GM18499 (cell line): ENCODE measurements at regions not wholly inside any gene's neighbourhood (a gene's known extent, or its start where the extent isn't known, plus 50 kb on each side); places are given as distances from the start of the nearest gene placed in this dataset.

Source experiments
- ATAC-seq: cut with Tn5 transposase; IDR thresholded peaks from one replicate; pipeline ENCODE4 v1.9.1; 2021; ENCODE audit warnings: moderate number of reproducible peaks; ENCODE audit not compliant: insufficient read depth, unreplicated experiment

DNA sequence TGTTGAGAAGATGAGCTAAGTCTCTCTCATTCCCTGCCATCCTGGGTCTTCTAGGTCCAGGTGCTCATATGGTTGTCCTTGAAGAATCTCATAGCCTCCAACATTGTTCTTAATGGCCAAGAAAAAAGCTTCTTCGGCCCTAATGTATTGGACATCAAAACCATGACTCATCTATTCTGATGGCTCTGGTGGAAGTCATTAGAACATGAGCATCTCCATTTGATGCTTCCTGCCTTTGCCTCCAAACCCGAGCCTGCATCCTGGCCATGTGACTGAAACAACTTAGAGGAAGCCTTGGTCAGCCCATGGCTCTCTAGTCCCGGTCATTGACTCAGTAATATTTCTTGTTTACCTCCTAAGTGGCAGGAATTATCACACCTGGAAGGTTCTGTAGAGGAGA is 264.1 kb upstream of the FZD8 start:
- no peak for ATAC-seq

DNA sequence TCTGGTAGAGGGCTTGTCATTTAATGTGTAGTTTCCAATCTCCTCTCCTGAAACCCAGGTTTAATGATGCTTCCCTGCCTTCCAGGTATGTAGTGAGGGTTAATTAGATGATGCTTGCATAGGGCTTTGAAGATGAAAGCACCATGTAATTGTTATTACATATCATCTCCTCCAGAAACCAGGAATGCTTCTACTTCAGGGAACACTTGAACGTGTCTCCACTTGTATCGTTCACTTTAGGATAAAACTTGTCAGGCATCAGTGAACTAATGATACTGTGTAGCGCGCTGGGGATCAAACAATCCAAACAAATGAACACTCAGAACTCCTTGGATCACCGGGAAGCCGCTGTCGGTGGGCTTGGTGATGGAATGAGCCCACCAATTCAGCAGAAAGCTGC is 260.9 kb upstream of the FZD8 start:
- no peak for ATAC-seq

DNA sequence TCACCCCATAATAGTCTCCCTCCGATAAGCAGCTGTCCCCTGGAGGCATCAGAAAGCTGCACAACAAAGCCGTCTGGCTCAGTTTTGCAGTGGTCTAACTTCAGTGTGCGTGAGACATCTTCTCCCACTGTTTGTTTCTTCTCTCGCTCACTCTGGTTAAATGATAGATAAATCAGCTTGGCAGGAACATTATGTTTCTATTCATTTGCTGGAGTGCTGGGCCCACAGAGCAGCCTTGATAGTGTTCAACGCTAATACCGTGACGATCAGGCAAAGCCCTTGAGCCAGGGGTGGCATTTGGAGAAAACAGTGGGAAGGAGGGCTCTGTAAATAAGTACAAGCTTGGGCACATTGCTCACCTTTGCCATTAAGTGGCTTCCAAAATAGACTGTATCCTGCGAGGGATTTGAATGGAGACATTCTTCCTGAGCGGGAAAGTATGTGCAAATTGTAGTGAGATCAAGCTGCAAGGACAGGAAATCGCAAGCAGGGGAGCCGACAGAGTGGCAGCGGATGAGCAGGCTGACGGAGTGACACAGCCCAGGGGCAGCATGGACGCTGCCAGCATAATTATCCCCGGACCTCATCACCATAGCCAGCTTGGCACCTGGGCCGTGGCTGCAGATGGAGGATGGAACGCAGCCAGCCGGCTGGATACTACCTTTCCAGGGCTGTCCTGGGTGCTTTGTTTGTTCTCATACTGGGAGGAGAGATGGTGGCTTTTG is 256.8 kb upstream of the FZD8 start:
- no peak for ATAC-seq

DNA sequence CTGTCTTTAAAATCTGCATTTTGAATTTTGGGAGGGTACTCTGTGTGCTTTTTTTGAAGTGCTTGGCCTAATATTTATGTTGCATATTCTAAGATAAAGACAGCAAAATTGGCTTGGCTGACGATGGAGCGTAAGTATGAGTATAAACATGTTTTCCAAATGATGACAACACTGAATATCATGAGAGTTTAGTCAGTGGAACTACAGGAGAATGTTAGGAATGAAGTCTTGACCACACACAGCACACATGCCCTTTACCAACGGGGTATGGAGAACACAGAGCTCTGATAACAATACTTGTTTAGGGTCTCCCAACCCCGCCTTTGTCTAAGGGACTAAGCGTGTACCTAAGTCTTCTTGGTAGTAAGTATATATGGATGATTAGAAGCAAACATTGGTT is 253.9 kb upstream of the FZD8 start:
- no peak for ATAC-seq

DNA sequence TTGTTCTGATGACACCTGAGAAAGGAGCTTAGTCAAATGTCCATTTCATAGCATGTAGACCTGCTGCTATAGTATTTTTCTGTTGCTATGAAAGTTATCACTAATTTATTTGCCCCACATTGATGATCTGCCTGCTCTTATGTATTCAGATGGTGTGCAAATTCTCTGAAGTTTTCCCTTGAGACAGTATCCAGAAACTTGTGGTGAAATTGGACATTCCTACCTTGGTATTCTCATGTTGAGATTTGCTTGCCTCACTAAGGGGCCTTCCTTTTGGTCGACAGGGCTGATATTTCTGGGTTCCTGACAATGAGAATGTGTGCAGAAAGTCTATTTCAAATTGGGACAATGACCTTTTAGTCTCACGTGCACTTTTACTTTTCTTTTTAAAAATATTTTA is 253.2 kb upstream of the FZD8 start:
- no peak for ATAC-seq

DNA sequence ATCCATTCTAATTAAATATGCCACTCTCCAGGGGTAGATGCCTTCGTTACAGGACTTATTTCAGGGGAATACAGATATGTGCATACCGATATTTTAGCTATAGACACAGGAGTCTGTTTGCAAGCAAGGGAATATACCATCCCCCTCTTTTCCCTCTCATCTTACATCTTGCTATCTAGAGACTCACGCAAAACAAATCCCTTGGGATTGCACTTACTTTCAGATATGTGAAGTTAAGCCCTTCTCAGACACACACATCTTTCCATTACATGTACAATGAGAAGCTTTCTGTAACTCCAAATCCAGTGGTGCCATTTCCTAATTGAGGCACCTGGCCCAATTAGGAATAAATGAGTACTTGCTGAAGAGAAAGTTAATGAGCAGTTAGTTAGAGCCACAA is 250.4 kb upstream of the FZD8 start:
- no peak for ATAC-seq

- no peak for ATAC-seq
Measured at GRCh38 chr10:35890676-35891495, 248.8 kb upstream of the FZD8 start.

- ATAC-seq, result no peak
Measured at GRCh38 chr10:35889971-35890675, 248.0 kb upstream of the FZD8 start.

GRCh38 chr10:35889226-35889625 is 247.1 kb upstream of the FZD8 start:
- no peak for ATAC-seq

DNA sequence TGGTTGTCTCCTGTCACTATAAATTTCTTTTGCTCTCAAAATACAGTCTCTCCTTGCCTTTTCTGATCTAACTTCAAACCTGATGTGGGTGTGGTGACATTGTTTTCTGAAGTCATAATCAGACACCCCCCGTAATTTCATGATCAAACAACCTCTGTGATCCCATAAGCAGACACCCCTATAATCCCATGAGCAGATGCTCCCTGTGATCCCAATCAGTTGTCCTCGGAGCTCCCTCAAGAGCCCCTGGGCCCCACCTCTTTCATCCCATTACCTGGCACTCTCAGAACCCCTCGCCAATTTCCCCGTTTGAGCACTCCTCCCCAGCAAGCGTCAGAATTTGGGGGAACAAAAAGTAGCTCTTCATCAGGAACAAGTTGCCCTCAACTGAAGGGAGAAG is 246.3 kb upstream of the FZD8 start:
- ATAC-seq, result no peak

- ATAC-seq, result no peak
Measured at GRCh38 chr10:35887685-35888084, 245.6 kb upstream of the FZD8 start.

- no peak for ATAC-seq
Measured at GRCh38 chr10:35885076-35885475, 243.0 kb upstream of the FZD8 start.

GRCh38 chr10:35884657-35885071 is 242.6 kb upstream of the FZD8 start:
- no peak for ATAC-seq

DNA sequence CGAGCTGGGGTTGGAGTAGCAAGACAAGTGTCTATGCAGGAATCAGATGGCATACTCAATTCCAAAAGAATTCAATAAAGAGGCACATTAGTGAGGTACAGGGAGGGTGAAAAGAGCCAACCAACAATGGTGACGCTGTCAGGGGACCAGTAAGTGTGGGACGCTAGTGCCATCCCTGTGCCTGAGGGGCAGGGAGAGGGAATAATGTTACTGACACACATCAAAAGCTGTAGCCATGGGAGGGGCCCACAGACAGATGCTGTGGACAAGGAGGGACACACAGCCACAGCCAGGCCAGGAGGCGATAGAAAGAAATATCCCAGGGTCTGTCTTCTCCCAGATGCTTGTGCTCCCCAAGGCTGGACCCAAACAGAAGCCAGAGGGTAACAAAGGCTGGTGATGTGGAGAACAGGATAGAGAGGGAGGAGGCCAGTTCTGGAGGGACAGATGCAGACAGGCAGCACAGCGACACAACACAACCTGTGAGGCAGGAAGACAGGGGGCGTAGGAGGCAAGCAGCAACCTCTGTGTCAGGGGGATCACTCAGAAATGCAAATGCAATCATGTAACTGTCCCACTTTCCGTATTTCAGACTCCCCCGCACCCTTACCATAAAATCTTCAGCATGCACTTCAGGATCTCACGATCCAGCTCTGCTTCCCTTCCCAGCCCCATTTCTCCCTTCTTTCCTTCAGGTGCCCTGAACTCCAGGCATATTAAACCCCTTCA is 240.5 kb upstream of the FZD8 start:
- no peak for ATAC-seq

DNA sequence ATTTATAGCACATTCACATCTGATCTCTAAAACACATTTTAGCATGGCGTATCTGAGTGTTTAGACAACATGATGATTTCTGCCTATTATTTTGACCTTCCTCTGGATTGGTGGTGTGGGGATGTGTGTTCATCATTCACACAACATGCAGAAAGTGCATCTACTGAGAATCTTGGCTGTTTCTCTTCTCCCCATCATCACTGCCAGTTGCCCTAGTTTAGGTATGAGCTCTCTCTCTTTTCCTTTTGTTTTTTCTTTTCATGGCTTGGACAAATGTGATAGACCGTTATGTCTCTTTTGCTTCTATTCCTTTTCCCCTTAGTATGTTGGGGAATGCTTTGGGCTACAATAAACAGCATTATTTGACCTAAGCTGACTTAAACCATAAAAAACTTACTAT is 239.2 kb upstream of the FZD8 start:
- no peak for ATAC-seq

DNA sequence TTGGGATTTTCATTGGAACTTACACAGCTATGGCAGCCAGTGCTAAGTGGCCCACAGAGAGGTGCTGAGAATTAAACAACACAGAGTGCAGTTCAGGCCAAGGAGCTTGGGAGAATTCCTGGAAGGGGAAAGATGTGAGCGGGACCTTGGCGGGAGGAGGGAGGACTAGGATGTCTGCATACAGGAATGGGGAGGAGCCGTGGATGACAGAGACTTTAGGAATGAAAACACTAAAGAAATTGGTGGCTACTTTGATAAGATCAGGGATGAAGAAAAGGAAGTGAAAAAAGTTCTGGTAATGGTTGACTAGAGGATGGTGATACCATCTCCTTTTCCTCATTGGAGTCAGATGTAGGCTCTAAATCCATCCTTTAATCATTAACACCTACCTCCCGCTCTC is 234.2 kb upstream of the FZD8 start:
- no peak for ATAC-seq

DNA sequence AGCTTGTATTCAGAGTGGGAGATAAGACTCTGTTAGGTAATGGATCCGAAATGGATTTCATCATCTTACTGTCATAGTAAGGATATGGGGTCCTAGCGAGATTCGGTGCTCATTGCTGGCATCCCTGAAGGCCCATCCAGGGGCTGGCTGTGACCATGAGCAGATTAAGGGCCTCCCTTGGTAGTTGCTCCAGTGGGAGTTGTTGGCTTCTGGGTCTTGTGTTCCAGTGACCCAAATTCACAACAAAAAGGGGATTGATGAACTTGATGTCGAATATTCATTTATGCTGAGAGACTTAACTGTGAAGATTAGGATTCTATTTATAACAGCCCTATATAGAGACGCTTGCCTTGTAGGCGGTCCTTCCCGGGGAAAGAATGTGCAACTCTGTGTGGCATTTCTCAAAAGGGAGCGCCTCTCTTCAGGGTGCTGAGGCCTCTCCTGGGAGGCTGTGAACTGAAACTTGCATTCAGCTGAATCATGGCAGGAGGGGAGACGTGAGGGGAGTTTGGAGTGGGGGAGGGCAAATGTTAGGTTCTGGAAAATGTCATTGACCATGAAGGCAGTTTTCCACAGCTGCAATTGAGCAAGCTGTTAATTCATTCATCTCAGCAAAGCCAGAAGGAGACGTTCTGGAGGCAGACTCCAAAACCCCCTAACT is 233.1 kb upstream of the FZD8 start:
- no peak for ATAC-seq

DNA sequence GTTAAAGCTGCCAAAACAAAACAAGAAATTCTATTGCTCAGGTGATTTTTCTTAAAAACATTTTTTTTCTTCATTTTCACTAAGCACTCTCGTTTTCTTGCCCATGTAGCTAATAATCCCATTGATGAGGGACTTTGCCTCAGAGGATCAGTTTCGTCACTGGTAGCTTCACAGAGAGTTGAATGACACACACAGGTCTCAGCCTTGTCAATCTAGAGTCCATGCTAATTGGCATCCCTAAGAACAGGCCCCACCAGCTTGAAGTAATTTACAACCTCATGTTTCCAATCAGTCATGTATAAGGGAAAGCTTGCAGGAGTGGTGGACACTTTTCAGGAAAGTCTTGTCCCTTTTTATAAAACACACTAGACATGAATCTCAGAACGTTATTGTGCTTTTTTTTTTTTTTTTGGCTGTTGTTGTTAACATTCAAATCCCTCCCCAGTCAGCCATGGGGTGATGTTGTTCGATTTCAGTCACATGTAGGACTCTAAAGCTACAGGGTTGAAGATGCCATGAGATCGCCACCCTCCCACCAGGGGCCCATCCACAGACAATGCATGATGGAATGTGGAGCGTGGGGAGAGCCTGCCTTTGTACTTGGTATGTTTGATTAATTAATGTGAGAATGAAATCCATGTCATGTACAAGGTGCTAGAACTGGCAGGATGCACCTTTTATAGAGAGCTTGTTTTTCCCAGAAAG is 232.4 kb upstream of the FZD8 start:
- no peak for ATAC-seq

DNA sequence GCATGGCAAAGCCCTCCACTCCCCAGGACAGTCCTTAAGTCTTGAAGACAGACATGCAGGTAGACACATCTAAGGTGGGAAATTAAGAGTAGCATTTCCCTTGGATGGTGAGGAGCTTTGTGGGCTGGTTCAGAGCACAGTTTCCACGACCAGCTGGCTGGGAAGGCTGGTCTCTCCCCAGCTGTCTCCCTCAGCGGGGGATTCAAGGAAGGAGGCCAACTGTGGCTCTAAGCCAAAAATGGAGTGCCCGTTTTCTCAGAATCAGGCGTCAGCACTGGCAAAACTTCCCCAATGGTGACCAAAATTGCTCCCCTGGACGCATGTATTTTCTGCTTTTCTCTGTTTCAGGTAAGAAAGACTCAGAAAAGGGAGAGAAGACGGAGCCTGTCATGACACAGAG is 230.6 kb upstream of the FZD8 start:
- ATAC-seq, result no peak
